Vagina (tissue), 2 donors: ENCODE measurements at regions not wholly inside any gene's neighbourhood (a gene's known extent, or its start where the extent isn't known, plus 50 kb on each side); places are given as distances from the start of the nearest gene placed in this dataset.

Source experiments
- DNase-seq, 2 donors: peaks; one replicate each; pipeline ENCODE4 v3.0.0-alpha.2; 2017; ENCODE audit errors: extremely low spot score in 2 of 2
- H3K27ac ChIP-seq: fragments of 200-600 bp; sonication (generic); one replicate; pipeline ENCODE4 v1.5.1; 2019
- H3K27me3 ChIP-seq: fragments of 200-600 bp; sonication (generic); one replicate; pipeline ENCODE4 v1.5.1; 2019
- H3K36me3 ChIP-seq, 2 donors: fragments of 200-600 bp; sonication (generic); one replicate each; pipeline ENCODE4 v1.5.1; 2017 to 2019
- H3K4me1 ChIP-seq: fragments of 200-600 bp; sonication (generic); one replicate; pipeline ENCODE4 v1.5.1; 2019
- H3K4me3 ChIP-seq, 2 donors: fragments of 200-600 bp; sonication (generic); 1 replicate in 1 of 2; 2 replicates in 1 of 2; pipeline ENCODE4 v1.5.1; 2016 to 2019
- H3K9me3 ChIP-seq: fragments of 200-600 bp; sonication (generic); one replicate; pipeline ENCODE4 v1.5.1; 2019
- POLR2A ChIP-seq, 2 donors: fragments of 450-650 bp; IDR thresholded peaks; one replicate each; pipeline ENCODE4 v1.6.1; 2017; ENCODE audit warnings: antibody characterized with exemption in 2 of 2, mild to moderate bottlenecking in 2 of 2, moderate library complexity in 2 of 2
- POLR2AphosphoS5 ChIP-seq, 2 donors: sonication (generic); formaldehyde crosslinking; IDR thresholded peaks; one replicate each; pipeline ENCODE4 v1.9.0; 2017; ENCODE audit warnings: antibody characterized with exemption in 2 of 2, mild to moderate bottlenecking in 2 of 2, low read depth in 1 of 2; ENCODE audit not compliant: insufficient read depth in 1 of 2
- intact Hi-C: fragments of 100-400 bp; cut with DNase I; formaldehyde crosslinking; loops from one replicate; pipeline ENCODE4 v1.15.1; 2023
- TF ChIP-seq, protein P1 (sequence below), 3 experiments: fragments of 450-650 bp in 2 of 3; fragments of 200-600 bp in 1 of 3; sonication (generic) in 1 of 3; IDR thresholded peaks; one replicate each; pipeline ENCODE4 v1.5.1; 2017 to 2019; ENCODE audit warnings: antibody characterized with exemption in 3 of 3, mild to moderate bottlenecking in 2 of 3, moderate library complexity in 2 of 3

- TF ChIP-seq POLR2AphosphoS5 (IDR thresholded peaks at IDR 0.05; ENCODE audit: insufficient read depth in 1 of 2, low read depth in 1 of 2) = no peak
- TF ChIP-seq POLR2A (IDR thresholded peaks at IDR 0.05) = no peak
- TF ChIP-seq, protein P1, sequence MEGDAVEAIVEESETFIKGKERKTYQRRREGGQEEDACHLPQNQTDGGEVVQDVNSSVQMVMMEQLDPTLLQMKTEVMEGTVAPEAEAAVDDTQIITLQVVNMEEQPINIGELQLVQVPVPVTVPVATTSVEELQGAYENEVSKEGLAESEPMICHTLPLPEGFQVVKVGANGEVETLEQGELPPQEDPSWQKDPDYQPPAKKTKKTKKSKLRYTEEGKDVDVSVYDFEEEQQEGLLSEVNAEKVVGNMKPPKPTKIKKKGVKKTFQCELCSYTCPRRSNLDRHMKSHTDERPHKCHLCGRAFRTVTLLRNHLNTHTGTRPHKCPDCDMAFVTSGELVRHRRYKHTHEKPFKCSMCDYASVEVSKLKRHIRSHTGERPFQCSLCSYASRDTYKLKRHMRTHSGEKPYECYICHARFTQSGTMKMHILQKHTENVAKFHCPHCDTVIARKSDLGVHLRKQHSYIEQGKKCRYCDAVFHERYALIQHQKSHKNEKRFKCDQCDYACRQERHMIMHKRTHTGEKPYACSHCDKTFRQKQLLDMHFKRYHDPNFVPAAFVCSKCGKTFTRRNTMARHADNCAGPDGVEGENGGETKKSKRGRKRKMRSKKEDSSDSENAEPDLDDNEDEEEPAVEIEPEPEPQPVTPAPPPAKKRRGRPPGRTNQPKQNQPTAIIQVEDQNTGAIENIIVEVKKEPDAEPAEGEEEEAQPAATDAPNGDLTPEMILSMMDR (IDR thresholded peaks at IDR 0.05) = no peak
- no peak for DNase-seq
- Histone ChIP-seq H3K4me1 (peaks cover 18% of the 10 kb centered on the region), H3K4me3 (no peak overlapping the region), H3K27me3 (peaks cover 12% of the 10 kb centered on the region), H3K9me3 (no peaks in the 10 kb centered on the region), H3K36me3 (no peaks in the 10 kb centered on the region), H3K27ac (no peak overlapping the region)
- intact Hi-C loops = no loop called here
These were observed 73.3 kb downstream of the ASCL4 start for GRCh38 chr12:107847830-107848229.

DNA sequence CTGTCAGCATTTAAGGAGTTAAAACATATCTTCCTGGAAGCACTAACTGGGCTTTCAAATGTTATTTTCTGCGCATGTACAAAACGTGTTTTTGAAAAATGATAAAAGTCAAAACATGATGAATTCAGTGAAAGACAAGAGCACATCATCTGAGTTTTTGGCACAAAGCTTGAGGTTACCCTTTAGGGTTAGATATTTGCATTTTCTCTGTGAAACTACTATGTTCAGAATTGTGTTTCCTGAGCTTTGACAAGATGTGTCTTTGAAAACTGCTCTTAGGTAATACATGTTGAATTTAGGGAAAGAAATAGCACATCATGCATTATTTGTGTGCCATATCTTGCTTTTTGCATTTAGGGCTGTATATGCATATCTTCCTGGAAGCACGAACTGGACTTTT is 79.0 kb downstream of the ASCL4 start:
- no peaks in the 10 kb centered on the region for H3K27me3 ChIP-seq
- TF ChIP-seq POLR2AphosphoS5 (IDR thresholded peaks at IDR 0.05; ENCODE audit: insufficient read depth in 1 of 2, low read depth in 1 of 2) (no peak), POLR2A (IDR thresholded peaks at IDR 0.05) (no peak)
- TF ChIP-seq, protein P1 (IDR thresholded peaks at IDR 0.05) = no peak
- intact Hi-C loops = no loop called here

GRCh38 chr12:107855471-107855870 is 81.0 kb downstream of the ASCL4 start:
- Histone ChIP-seq H3K9me3 (no peaks in the 10 kb centered on the region), H3K4me3 (no peak overlapping the region), H3K36me3 (no peaks in the 10 kb centered on the region), H3K27ac (no peak overlapping the region), H3K27me3 (no peaks in the 10 kb centered on the region), H3K4me1 (no peaks in the 10 kb centered on the region)
- DNase-seq = no peak
- intact Hi-C loops = no loop called here
- no peak for TF ChIP-seq POLR2AphosphoS5 (IDR thresholded peaks at IDR 0.05; ENCODE audit: insufficient read depth in 1 of 2, low read depth in 1 of 2)
- TF ChIP-seq POLR2A (IDR thresholded peaks at IDR 0.05) = no peak
- TF ChIP-seq, protein P1 (IDR thresholded peaks at IDR 0.05) = no peak

More for the DNA sequence above, 79.0 kb downstream of the ASCL4 start:
- Histone ChIP-seq H3K4me1 (no peaks in the 10 kb centered on the region), H3K36me3 (no peaks in the 10 kb centered on the region), H3K27ac (no peak overlapping the region), H3K9me3 (no peaks in the 10 kb centered on the region), H3K4me3 (no peak overlapping the region)
- DNase-seq = no peak

- Histone ChIP-seq H3K27me3 (no peaks in the 10 kb centered on the region), H3K36me3 (no peaks in the 10 kb centered on the region), H3K27ac (no peak overlapping the region), H3K9me3 (no peaks in the 10 kb centered on the region), H3K4me3 (no peak overlapping the region), H3K4me1 (no peaks in the 10 kb centered on the region)
- no peak for TF ChIP-seq POLR2AphosphoS5 (IDR thresholded peaks at IDR 0.05; ENCODE audit: insufficient read depth in 1 of 2, low read depth in 1 of 2)
- TF ChIP-seq POLR2A (IDR thresholded peaks at IDR 0.05) = no peak
- TF ChIP-seq, protein P1 (IDR thresholded peaks at IDR 0.05) = no peak
- no peak for DNase-seq
- intact Hi-C loops = no loop called here
These were observed 81.6 kb downstream of the ASCL4 start for GRCh38 chr12:107856096-107856495.

DNA sequence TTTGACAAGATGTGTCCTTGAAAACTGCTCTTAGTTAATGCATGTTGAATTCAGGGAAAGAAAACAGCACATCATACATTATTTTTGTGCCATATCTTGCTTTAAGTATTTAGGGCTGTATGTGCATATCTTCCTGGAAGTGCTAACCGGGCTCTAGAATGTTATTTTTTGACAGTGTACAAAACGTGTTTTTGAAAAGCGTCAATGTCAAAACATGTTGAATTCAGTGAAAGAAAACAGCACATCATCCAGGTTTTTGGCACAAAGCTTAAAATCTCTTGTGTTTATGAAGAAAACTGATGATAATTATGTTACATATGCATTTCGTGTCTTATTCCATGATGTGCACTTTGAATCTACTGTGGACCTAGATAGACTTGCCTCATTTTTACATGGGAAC is 82.7 kb downstream of the ASCL4 start:
- TF ChIP-seq, protein P1 (IDR thresholded peaks at IDR 0.05) = no peak
- TF ChIP-seq POLR2A (IDR thresholded peaks at IDR 0.05) (no peak), POLR2AphosphoS5 (IDR thresholded peaks at IDR 0.05; ENCODE audit: insufficient read depth in 1 of 2, low read depth in 1 of 2) (no peak)
- Histone ChIP-seq H3K36me3 (no peaks in the 10 kb centered on the region), H3K9me3 (no peaks in the 10 kb centered on the region), H3K27ac (no peak overlapping the region), H3K4me1 (no peaks in the 10 kb centered on the region), H3K27me3 (no peaks in the 10 kb centered on the region), H3K4me3 (no peak overlapping the region)
- intact Hi-C loops = no loop called here
- DNase-seq = no peak
